Lower lobe of right lung (tissue), 2 donors: ENCODE measurements at regions not wholly inside any gene's neighbourhood (a gene's known extent, or its start where the extent isn't known, plus 50 kb on each side); places are given as distances from the start of the nearest gene placed in this dataset.

Experiments used
- ATAC-seq, 2 donors: fragments of 200-7000 bp; cut with Tn5 transposase; one replicate each; pipeline ENCODE4 v1.9.1; 2020 to 2022; ENCODE audit warnings: mild to moderate bottlenecking in 2 of 2, moderate library complexity in 2 of 2
- DNase-seq: peaks from one replicate; pipeline ENCODE4 v3.0.0-alpha.2; 2020
- H3K27ac ChIP-seq: fragments of 200-600 bp; one replicate; pipeline ENCODE4 v1.8.0; 2022
- H3K27me3 ChIP-seq: fragments of 200-600 bp; one replicate; pipeline ENCODE4 v1.8.0; 2022; ENCODE audit warnings: low read depth
- H3K36me3 ChIP-seq: fragments of 200-600 bp; one replicate; pipeline ENCODE4 v1.8.0; 2022; ENCODE audit warnings: mild to moderate bottlenecking
- H3K4me1 ChIP-seq: fragments of 200-600 bp; one replicate; pipeline ENCODE4 v1.8.0; 2022
- H3K4me3 ChIP-seq: fragments of 200-600 bp; one replicate; pipeline ENCODE4 v1.8.0; 2022; ENCODE audit warnings: mild to moderate bottlenecking
- H3K9me3 ChIP-seq: fragments of 200-600 bp; one replicate; pipeline ENCODE4 v1.8.0; 2022
- intact Hi-C: fragments of 100-400 bp; cut with DNase I; formaldehyde crosslinking; loops from one replicate; pipeline ENCODE4 v1.11.0; 2022
- TF ChIP-seq, protein P1 (sequence below): fragments of 200-600 bp; IDR thresholded peaks from one replicate; pipeline ENCODE4 v1.8.0; 2022; ENCODE audit warnings: antibody characterized with exemption, mild to moderate bottlenecking
- donor health status: DM: no; HTN: yes; CAD: no; lungs with severe emphysema.

DNA sequence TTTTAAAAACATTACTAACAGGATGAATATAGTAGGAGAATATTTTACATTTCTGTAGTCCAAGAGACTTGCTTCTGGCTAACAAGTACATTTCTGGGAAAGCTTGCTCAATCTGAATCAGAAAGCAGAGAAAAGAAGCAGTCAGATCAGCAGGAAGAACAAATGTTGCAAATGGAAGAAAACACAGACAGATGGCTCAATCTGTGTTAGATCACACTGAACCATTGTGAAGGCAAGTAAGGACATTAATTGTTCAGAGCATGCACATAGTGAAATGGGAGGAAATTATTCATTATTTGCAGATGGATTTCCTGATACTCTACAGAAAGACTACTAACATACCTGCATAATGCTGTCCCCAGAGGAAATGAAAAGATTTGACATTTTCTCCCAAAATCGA lies 65.2 kb upstream of the CNOT2 start:
- no peaks in the 10 kb centered on the region for H3K9me3 ChIP-seq
- intact Hi-C loops: no loop called here
- no peak overlapping the region for H3K4me3 ChIP-seq
- TF ChIP-seq, protein P1, sequence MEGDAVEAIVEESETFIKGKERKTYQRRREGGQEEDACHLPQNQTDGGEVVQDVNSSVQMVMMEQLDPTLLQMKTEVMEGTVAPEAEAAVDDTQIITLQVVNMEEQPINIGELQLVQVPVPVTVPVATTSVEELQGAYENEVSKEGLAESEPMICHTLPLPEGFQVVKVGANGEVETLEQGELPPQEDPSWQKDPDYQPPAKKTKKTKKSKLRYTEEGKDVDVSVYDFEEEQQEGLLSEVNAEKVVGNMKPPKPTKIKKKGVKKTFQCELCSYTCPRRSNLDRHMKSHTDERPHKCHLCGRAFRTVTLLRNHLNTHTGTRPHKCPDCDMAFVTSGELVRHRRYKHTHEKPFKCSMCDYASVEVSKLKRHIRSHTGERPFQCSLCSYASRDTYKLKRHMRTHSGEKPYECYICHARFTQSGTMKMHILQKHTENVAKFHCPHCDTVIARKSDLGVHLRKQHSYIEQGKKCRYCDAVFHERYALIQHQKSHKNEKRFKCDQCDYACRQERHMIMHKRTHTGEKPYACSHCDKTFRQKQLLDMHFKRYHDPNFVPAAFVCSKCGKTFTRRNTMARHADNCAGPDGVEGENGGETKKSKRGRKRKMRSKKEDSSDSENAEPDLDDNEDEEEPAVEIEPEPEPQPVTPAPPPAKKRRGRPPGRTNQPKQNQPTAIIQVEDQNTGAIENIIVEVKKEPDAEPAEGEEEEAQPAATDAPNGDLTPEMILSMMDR: no peak
- no peaks in the 10 kb centered on the region for H3K36me3 ChIP-seq
- no peak for ATAC-seq
- no peak overlapping the region for H3K27ac ChIP-seq
- no peaks in the 10 kb centered on the region for H3K4me1 ChIP-seq
- H3K27me3 ChIP-seq: no peaks in the 10 kb centered on the region
- no peak for DNase-seq

DNA sequence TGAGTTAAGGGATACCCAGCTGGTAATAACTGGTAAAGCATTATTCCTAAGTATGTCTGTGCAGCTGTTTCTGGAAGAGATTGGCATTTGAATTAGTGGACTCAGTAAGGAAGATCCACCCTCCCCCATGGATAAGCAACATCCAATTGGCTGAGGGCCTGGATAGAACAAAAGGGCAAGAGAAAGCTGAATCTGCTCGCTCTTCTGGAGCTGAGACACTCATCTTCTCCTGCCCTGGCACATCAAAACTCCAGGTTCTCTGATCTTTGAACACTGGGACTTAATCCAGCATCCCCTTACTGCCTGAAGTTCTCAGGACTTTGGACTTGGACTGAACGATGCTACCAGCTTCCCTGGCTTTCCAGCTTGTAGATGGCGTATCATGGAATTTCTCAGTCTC lies 63.1 kb upstream of the CNOT2 start:
- no peaks in the 10 kb centered on the region for H3K4me1 ChIP-seq
- no peaks in the 10 kb centered on the region for H3K9me3 ChIP-seq
- no peak overlapping the region for H3K4me3 ChIP-seq
- intact Hi-C loops: no loop called here
- H3K27me3 ChIP-seq: no peaks in the 10 kb centered on the region
- no peaks in the 10 kb centered on the region for H3K36me3 ChIP-seq
- TF ChIP-seq, protein P1: no peak
- ATAC-seq: no peak
- no peak for DNase-seq
- H3K27ac ChIP-seq: no peak overlapping the region

- Histone ChIP-seq H3K9me3 (no peaks in the 10 kb centered on the region), H3K4me3 (no peak overlapping the region), H3K27ac (no peak overlapping the region), H3K27me3 (no peaks in the 10 kb centered on the region), H3K4me1 (no peaks in the 10 kb centered on the region), H3K36me3 (no peaks in the 10 kb centered on the region)
- ATAC-seq: no peak
- intact Hi-C loops: no loop called here
- TF ChIP-seq, protein P1: no peak
- DNase-seq: no peak
These were observed 57.9 kb upstream of the CNOT2 start for GRCh38 chr12:70185301-70185700.

- DNase-seq (no peak), ATAC-seq (no peak)
- no peaks in the 10 kb centered on the region for H3K9me3 ChIP-seq
- H3K4me1 ChIP-seq: no peaks in the 10 kb centered on the region
- no peak overlapping the region for H3K27ac ChIP-seq
- H3K4me3 ChIP-seq: no peak overlapping the region
- TF ChIP-seq, protein P1: no peak
- H3K36me3 ChIP-seq: no peaks in the 10 kb centered on the region
- no peaks in the 10 kb centered on the region for H3K27me3 ChIP-seq
- intact Hi-C loops: no loop called here
These were observed 56.8 kb upstream of the CNOT2 start for GRCh38 chr12:70186436-70186835.

DNA sequence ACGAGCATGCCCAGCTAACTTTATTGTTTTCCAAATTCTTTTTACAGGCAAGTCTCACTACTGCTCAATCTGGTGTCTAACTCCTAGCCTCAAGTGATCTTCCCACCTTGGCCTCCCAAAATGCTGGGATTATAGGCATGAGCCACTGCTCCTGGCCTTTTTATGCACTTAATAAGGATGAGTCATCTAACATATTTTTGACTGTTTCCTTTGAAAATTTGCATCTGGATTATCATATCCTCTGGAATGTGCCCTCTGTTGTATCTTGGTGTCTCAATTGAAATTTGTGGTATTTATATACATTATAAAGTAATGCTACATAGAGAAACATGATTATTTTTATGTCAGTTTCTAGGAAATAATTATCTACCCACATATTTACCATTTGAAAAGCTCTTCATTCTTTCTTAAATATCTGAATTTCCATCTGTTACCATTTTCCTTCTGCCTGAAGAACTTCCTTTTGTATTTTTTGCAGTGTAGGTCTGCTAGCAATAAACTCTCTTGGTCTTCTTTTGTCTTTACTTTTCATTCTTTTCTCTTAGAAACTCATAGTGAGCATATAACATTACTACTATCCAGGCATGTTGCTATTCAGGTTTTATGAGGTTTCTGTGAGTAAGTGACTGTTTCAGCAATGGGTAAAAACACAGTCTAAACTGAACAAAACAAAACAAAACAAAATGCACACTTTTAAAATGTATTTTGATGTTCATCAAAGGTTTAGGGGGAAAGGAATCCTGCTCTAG lies 52.8 kb upstream of the CNOT2 start:
- no peak overlapping the region for H3K27ac ChIP-seq
- H3K4me1 ChIP-seq: no peaks in the 10 kb centered on the region
- H3K4me3 ChIP-seq: no peak overlapping the region
- ATAC-seq (no peak), DNase-seq (no peak)
- H3K36me3 ChIP-seq: no peaks in the 10 kb centered on the region
- intact Hi-C loops: no loop called here
- H3K9me3 ChIP-seq: no peaks in the 10 kb centered on the region
- TF ChIP-seq, protein P1: no peak
- no peaks in the 10 kb centered on the region for H3K27me3 ChIP-seq
